Calu3 (cell line): ENCODE measurements at regions not wholly inside any gene's neighbourhood (a gene's known extent, or its start where the extent isn't known, plus 50 kb on each side); places are given as distances from the start of the nearest gene placed in this dataset.

Experiments used
- BruUV-seq: library from RNA; stranded (reverse); fragments of 400-500 nt; replicated peaks from 2 replicates; lab custom pipeline; 2021; lab: Mats Ljungman, UMichigan
- CTCF ChIA-PET: fragments of 300-600 bp; sonication (Branson Sonifier 250); formaldehyde crosslinking; loops from one replicate; lab custom pipeline; 2022; ENCODE audit warnings: antibody characterized with exemption; lab: Charles Lee
- DNase-seq: peaks from one replicate; pipeline ENCODE4 v3.0.0; 2022
- H3K27ac Mint-ChIP-seq: one replicate; pipeline ENCODE4 v1.8.0; 2022; ENCODE audit warnings: mixed read lengths; ENCODE audit not compliant: unreplicated experiment
- H3K27me3 Mint-ChIP-seq: one replicate; pipeline ENCODE4 v1.8.0; 2022; ENCODE audit warnings: mixed read lengths; ENCODE audit not compliant: unreplicated experiment
- H3K36me3 Mint-ChIP-seq: one replicate; pipeline ENCODE4 v1.8.0; 2022; ENCODE audit warnings: mild to moderate bottlenecking, moderate library complexity, mixed read lengths; ENCODE audit not compliant: insufficient read depth, unreplicated experiment
- H3K4me1 Mint-ChIP-seq: one replicate; pipeline ENCODE4 v1.8.0; 2022; ENCODE audit warnings: mild to moderate bottlenecking, low read depth, mixed read lengths; ENCODE audit not compliant: unreplicated experiment
- H3K4me3 Mint-ChIP-seq: one replicate; pipeline ENCODE4 v1.8.0; 2022; ENCODE audit warnings: mild to moderate bottlenecking, low read depth, moderate library complexity, mixed read lengths; ENCODE audit not compliant: unreplicated experiment
- H3K9me3 Mint-ChIP-seq: one replicate; pipeline ENCODE4 v1.8.0; 2022; ENCODE audit warnings: low read depth, mixed read lengths; ENCODE audit not compliant: unreplicated experiment
- CTCF ChIP-seq: fragments of 200-600 bp; IDR thresholded peaks from one replicate; pipeline ENCODE4 v1.8.0; 2022; ENCODE audit warnings: antibody characterized with exemption; ENCODE audit not compliant: unreplicated experiment
- intact Hi-C: fragments of 100-400 bp; cut with micrococcal nuclease; formaldehyde crosslinking; loops from one replicate; pipeline ENCODE4 v1.10.0; 2022; ENCODE audit not compliant: unreplicated experiment

GRCh38 chr2:180461761-180462160 lies 454.7 kb upstream of the CWC22 start:
- CTCF ChIA-PET, result no interaction called here
- Mint-ChIP-seq H3K36me3 (no peaks in the 10 kb centered on the region), H3K27me3 (no peaks in the 10 kb centered on the region), H3K27ac (no peak overlapping the region), H3K9me3 (peaks cover 5% of the 10 kb centered on the region), H3K4me3 (no peak overlapping the region), H3K4me1 (no peaks in the 10 kb centered on the region)
- intact Hi-C loops, result no loop called here
- no TSS peak for BruUV-seq
- DNase-seq, result no peak
- no peak for TF ChIP-seq CTCF

- CTCF ChIA-PET, result no interaction called here
- Mint-ChIP-seq H3K9me3 (peaks cover 2% of the 10 kb centered on the region), H3K4me1 (no peaks in the 10 kb centered on the region), H3K27me3 (no peaks in the 10 kb centered on the region), H3K36me3 (no peaks in the 10 kb centered on the region), H3K27ac (no peak overlapping the region), H3K4me3 (no peak overlapping the region)
- no peak for DNase-seq
- no TSS peak for BruUV-seq
- intact Hi-C loops, result no loop called here
- TF ChIP-seq CTCF, result no peak
Measured at GRCh38 chr2:180456801-180457200, 449.7 kb upstream of the CWC22 start.

- no peaks in the 10 kb centered on the region for H3K36me3 Mint-ChIP-seq
- intact Hi-C loops, result no loop called here
- no TSS peak for BruUV-seq
- H3K4me3 Mint-ChIP-seq, result no peak overlapping the region
- no peaks in the 10 kb centered on the region for H3K9me3 Mint-ChIP-seq
- no peak overlapping the region for H3K27ac Mint-ChIP-seq
- no peak for DNase-seq
- CTCF ChIA-PET, result no interaction called here
- no peaks in the 10 kb centered on the region for H3K27me3 Mint-ChIP-seq
- no peak for TF ChIP-seq CTCF
- no peaks in the 10 kb centered on the region for H3K4me1 Mint-ChIP-seq
Measured at GRCh38 chr2:180450841-180451240, 443.7 kb upstream of the CWC22 start.

- TF ChIP-seq CTCF, result no peak
- H3K4me3 Mint-ChIP-seq, result no peak overlapping the region
- intact Hi-C loops, result no loop called here
- CTCF ChIA-PET, result no interaction called here
- H3K27ac Mint-ChIP-seq, result no peak overlapping the region
- no peaks in the 10 kb centered on the region for H3K4me1 Mint-ChIP-seq
- no peaks in the 10 kb centered on the region for H3K9me3 Mint-ChIP-seq
- H3K36me3 Mint-ChIP-seq, result no peaks in the 10 kb centered on the region
- no peaks in the 10 kb centered on the region for H3K27me3 Mint-ChIP-seq
- BruUV-seq, result no TSS peak
- no peak for DNase-seq
Measured at GRCh38 chr2:180449171-180449915, 442.2 kb upstream of the CWC22 start.
